Transverse colon (tissue), 4 donors: ENCODE measurements at regions not wholly inside any gene's neighbourhood (a gene's known extent, or its start where the extent isn't known, plus 50 kb on each side); places are given as distances from the start of the nearest gene placed in this dataset.

Experiments used
- CTCF ChIP-seq, 5 experiments: fragments of 200-600 bp in 3 of 5; fragments of 450-650 bp in 2 of 5; sonication (generic) in 3 of 5; IDR thresholded peaks; 1 replicate in 2 of 5; 2 replicates in 3 of 5; pipeline ENCODE4 v1.5.1; 2016 to 2017; ENCODE audit warnings: antibody characterized with exemption in 5 of 5, inconsistent platforms in 3 of 5, mild to moderate bottlenecking in 2 of 5, moderate library complexity in 1 of 5
- EP300 ChIP-seq: sonication (generic); formaldehyde crosslinking; IDR thresholded peaks from one replicate; pipeline ENCODE4 v1.6.1; 2017; ENCODE audit warnings: antibody characterized with exemption, low read depth
- POLR2A ChIP-seq: fragments of 450-650 bp; IDR thresholded peaks from one replicate; pipeline ENCODE4 v1.6.1; 2016; ENCODE audit warnings: antibody characterized with exemption, mild to moderate bottlenecking, moderate library complexity
- POLR2AphosphoS5 ChIP-seq, 3 donors: sonication (generic); formaldehyde crosslinking; IDR thresholded peaks; one replicate each; pipeline ENCODE4 v1.6.1; 2016; ENCODE audit warnings: antibody characterized with exemption in 3 of 3

- TF ChIP-seq CTCF (IDR thresholded peaks at IDR 0.05): no peak
- no peak for TF ChIP-seq POLR2A
- TF ChIP-seq POLR2AphosphoS5 (IDR thresholded peaks at IDR 0.05): no peak
- TF ChIP-seq EP300: no peak
These were observed 159.0 kb upstream of the STT3B start for GRCh38 chr3:31373681-31374080.
